Hepatocyte (in vitro differentiated cells): ENCODE measurements at regions not wholly inside any gene's neighbourhood (a gene's known extent, or its start where the extent isn't known, plus 50 kb on each side); places are given as distances from the start of the nearest gene placed in this dataset.

Experiments used
- DNase-seq: peaks from one replicate; pipeline ENCODE4 v3.0.0-alpha.2; 2016; ENCODE audit warnings: low spot score
- H2AFZ ChIP-seq: fragments of 200-600 bp; sonication (generic); 2 replicates; pipeline ENCODE4 v1.6.0; 2016; ENCODE audit warnings: antibody characterized with exemption, mild to moderate bottlenecking
- H3K27ac ChIP-seq: fragments of 200-600 bp; sonication (generic); 2 replicates; pipeline ENCODE4 v1.5.1; 2016; ENCODE audit warnings: mild to moderate bottlenecking
- H3K27me3 ChIP-seq: fragments of 200-600 bp; sonication (generic); 2 replicates; pipeline ENCODE4 v1.6.1; 2016
- H3K36me3 ChIP-seq: fragments of 200-600 bp; sonication (generic); replicated peaks from 2 replicates; pipeline ENCODE4 v1.5.1; 2016; ENCODE audit warnings: low read depth; ENCODE audit not compliant: insufficient read depth
- H3K4me1 ChIP-seq: fragments of 200-600 bp; sonication (generic); 2 replicates; pipeline ENCODE4 v1.5.1; 2016; ENCODE audit warnings: mild to moderate bottlenecking, moderate library complexity; ENCODE audit not compliant: insufficient read depth
- H3K4me2 ChIP-seq: fragments of 200-600 bp; sonication (generic); 2 replicates; pipeline ENCODE4 v1.6.0; 2016
- H3K4me3 ChIP-seq: fragments of 200-600 bp; sonication (generic); 2 replicates; pipeline ENCODE4 v1.5.1; 2016; ENCODE audit warnings: mild to moderate bottlenecking
- H3K79me2 ChIP-seq: fragments of 200-600 bp; sonication (generic); 2 replicates; pipeline ENCODE4 v1.6.0; 2017; ENCODE audit warnings: mild to moderate bottlenecking
- H3K9me2 ChIP-seq: fragments of 200-600 bp; sonication (generic); replicated peaks from 2 replicates; pipeline ENCODE4 v1.6.0; 2017; ENCODE audit warnings: mild to moderate bottlenecking; ENCODE audit not compliant: insufficient read depth
- H3K9me3 ChIP-seq: fragments of 200-600 bp; sonication (generic); 2 replicates; pipeline ENCODE4 v1.5.1; 2016; ENCODE audit warnings: low read depth, mild to moderate bottlenecking
- H4K20me1 ChIP-seq: fragments of 200-600 bp; sonication (generic); 2 replicates; pipeline ENCODE4 v1.6.0; 2016; ENCODE audit warnings: mild to moderate bottlenecking; ENCODE audit not compliant: insufficient read depth, poor library complexity, severe bottlenecking
- EZH2 ChIP-seq: fragments of 200-600 bp; sonication (generic); IDR thresholded peaks from 2 replicates; pipeline ENCODE4 v1.6.1; 2016; ENCODE audit warnings: antibody characterized with exemption, mild to moderate bottlenecking, borderline replicate concordance
- EZH2phosphoT487 ChIP-seq: fragments of 200-600 bp; sonication (generic); IDR thresholded peaks from one replicate; pipeline ENCODE4 v1.6.1; 2018; ENCODE audit warnings: antibody characterized with exemption, mild to moderate bottlenecking, low read depth, moderate library complexity; ENCODE audit not compliant: unreplicated experiment, severe bottlenecking
- whole genome bisulfite sequencing: methylation state at CpG from one replicate; pipeline ENCODE4 v1.1.6; 2016; ENCODE audit warnings: low lambda C conversion rate; ENCODE audit errors: missing lambda C conversion rate; 5-methylcytosine and 5-hydroxymethylcytosine counted together
- TF ChIP-seq, protein P1 (sequence below): fragments of 200-600 bp; sonication (generic); IDR thresholded peaks from 2 replicates; pipeline ENCODE4 v1.5.1; 2016; ENCODE audit warnings: antibody characterized with exemption, mild to moderate bottlenecking; ENCODE audit not compliant: poor library complexity

DNA sequence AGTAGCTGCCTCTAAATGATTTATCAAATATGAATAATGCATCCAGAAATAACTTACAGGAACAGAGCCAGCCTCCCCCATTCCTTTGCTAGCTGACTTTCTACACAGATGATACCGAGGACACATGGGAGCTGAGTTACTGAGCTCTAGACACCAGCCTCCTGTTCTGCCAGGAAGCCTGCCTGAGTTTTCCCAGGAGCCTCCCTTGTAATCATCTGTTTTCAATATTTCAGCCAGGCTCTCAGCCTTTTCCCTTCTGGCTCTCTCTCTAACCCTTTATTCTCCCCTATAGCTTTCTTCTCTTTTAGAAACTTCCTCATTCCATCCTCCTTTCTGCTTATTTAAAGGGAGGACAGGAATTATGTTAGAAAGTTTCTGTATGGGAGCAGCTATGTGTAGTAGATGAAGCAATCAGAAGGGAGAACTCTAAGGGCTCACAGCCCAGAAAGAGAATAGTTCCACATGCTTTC lies 911.6 kb downstream of the TDRD15 start:
- peak overlapping the region; percentile 22 for H3K27ac ChIP-seq
- no peaks in the 10 kb centered on the region for H3K36me3 ChIP-seq
- no peaks in the 10 kb centered on the region for H3K9me3 ChIP-seq
- no peaks in the 10 kb centered on the region for H3K79me2 ChIP-seq
- peak; percentile 16 for DNase-seq
- WGBS, result 67% methylated on average over 1 of the region's 1 CpG
- H3K27me3 ChIP-seq, result no peaks in the 10 kb centered on the region
- H3K4me3 ChIP-seq, result no peak overlapping the region
- H3K4me1 ChIP-seq, result peaks cover 2% of the 10 kb centered on the region
- H2AFZ ChIP-seq, result no peak overlapping the region
- H4K20me1 ChIP-seq, result no peaks in the 10 kb centered on the region
- H3K4me2 ChIP-seq, result no peak overlapping the region
- H3K9me2 ChIP-seq, result no peaks in the 10 kb centered on the region
- TF ChIP-seq EZH2phosphoT487 (no peak), EZH2 (no peak)
- TF ChIP-seq, protein P1, sequence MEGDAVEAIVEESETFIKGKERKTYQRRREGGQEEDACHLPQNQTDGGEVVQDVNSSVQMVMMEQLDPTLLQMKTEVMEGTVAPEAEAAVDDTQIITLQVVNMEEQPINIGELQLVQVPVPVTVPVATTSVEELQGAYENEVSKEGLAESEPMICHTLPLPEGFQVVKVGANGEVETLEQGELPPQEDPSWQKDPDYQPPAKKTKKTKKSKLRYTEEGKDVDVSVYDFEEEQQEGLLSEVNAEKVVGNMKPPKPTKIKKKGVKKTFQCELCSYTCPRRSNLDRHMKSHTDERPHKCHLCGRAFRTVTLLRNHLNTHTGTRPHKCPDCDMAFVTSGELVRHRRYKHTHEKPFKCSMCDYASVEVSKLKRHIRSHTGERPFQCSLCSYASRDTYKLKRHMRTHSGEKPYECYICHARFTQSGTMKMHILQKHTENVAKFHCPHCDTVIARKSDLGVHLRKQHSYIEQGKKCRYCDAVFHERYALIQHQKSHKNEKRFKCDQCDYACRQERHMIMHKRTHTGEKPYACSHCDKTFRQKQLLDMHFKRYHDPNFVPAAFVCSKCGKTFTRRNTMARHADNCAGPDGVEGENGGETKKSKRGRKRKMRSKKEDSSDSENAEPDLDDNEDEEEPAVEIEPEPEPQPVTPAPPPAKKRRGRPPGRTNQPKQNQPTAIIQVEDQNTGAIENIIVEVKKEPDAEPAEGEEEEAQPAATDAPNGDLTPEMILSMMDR, result no peak

DNA sequence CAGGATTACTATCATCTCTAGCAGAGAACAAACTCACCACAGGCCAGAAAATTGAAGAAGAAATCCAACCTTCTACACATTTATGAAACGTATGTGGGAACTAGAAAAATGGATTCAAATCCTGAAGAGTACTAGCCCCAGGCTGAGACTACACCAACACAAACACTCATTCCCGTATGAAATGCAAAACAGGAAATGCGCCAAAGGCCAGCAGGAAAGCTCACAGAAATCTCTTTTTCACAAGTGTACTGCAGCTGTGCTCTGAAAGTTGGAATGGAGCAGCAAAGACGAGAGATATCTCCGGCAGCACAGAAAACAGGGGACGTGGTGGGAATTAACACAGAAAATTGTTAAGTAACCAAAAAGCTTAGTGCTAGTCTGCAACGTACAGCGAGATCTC lies 913.5 kb downstream of the TDRD15 start:
- peak overlapping the region; percentile 33 for H2AFZ ChIP-seq
- H3K36me3 ChIP-seq, result no peaks in the 10 kb centered on the region
- no peaks in the 10 kb centered on the region for H3K79me2 ChIP-seq
- DNase-seq, result peak; percentile 16
- H3K4me3 ChIP-seq, result no peak overlapping the region
- TF ChIP-seq, protein P1, result no peak
- no peak for TF ChIP-seq EZH2
- TF ChIP-seq EZH2phosphoT487, result no peak
- no peaks in the 10 kb centered on the region for H3K27me3 ChIP-seq
- peak overlapping the region; percentile 40 for H3K4me2 ChIP-seq
- 50% methylated on average over 8 of the region's 8 CpGs for WGBS
- H3K4me1 ChIP-seq, result peaks cover 2% of the 10 kb centered on the region
- H3K9me2 ChIP-seq, result no peaks in the 10 kb centered on the region
- no peaks in the 10 kb centered on the region for H3K9me3 ChIP-seq
- H3K27ac ChIP-seq, result peak overlapping the region; percentile 52
- H4K20me1 ChIP-seq, result no peaks in the 10 kb centered on the region

DNA sequence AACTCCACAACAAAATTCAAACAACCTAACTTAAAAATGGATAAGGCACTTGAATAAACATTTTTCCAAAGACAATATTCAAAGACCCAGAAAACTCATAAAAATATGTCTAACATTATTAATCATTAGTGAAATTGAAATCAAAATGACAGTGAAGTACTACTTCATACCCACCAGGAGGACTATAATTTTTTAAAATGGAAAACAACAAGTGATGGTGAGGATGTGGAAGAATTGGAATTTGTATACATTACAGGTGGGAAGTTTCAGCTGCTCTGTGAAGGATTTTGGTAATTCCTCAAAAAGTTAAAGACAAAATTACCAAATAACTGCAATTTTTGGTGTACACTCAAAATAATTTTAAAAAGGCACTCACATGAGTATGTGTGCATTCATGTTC lies 920.0 kb downstream of the TDRD15 start:
- Histone ChIP-seq H3K4me1 (no peaks in the 10 kb centered on the region), H2AFZ (no peak overlapping the region), H3K36me3 (no peaks in the 10 kb centered on the region), H3K4me3 (no peak overlapping the region), H3K27ac (no peak overlapping the region), H3K79me2 (no peaks in the 10 kb centered on the region), H3K27me3 (no peaks in the 10 kb centered on the region), H4K20me1 (no peaks in the 10 kb centered on the region), H3K4me2 (no peak overlapping the region), H3K9me3 (no peaks in the 10 kb centered on the region), H3K9me2 (no peaks in the 10 kb centered on the region)
- DNase-seq, result no peak
- TF ChIP-seq, protein P1, result no peak
- TF ChIP-seq EZH2phosphoT487 (no peak), EZH2 (no peak)
